Hematopoietic multipotent progenitor cell treated with erythropoietin and hydrocortisone succinate and interleukin-3 and kit ligand, for 4 days (in vitro differentiated cells): ENCODE measurements at regions not wholly inside any gene's neighbourhood (a gene's known extent, or its start where the extent isn't known, plus 50 kb on each side); places are given as distances from the start of the nearest gene placed in this dataset.
"Not testable (repeated sequence)": the region's sequence is repeated elsewhere in the genome, so short reads cannot be mapped to it uniquely, and the experiment has no call there.

Experiments
- DNase-seq: peaks from one replicate; pipeline ENCODE4 v3.0.0-alpha.2; 2015

DNA sequence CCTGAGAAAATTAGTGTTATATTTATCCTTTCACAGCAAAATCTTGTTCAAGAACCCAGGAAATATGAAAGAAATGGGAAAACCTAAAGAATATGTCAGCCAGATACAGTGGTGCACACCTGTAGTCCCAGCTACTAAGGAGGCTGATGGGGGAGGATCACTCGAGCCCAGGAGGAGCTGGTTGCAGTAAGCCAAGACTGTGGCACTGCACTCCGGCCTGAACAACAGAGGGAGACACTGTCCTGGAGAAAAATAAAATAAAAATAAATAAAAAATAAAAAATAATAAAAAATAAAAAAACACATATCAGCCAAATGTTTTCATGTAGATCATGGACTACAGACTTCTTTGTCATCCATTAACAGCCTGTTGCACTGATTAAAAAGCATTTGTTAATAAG is 244.8 kb upstream of the KLHL1 start:
- no peak for DNase-seq

DNA sequence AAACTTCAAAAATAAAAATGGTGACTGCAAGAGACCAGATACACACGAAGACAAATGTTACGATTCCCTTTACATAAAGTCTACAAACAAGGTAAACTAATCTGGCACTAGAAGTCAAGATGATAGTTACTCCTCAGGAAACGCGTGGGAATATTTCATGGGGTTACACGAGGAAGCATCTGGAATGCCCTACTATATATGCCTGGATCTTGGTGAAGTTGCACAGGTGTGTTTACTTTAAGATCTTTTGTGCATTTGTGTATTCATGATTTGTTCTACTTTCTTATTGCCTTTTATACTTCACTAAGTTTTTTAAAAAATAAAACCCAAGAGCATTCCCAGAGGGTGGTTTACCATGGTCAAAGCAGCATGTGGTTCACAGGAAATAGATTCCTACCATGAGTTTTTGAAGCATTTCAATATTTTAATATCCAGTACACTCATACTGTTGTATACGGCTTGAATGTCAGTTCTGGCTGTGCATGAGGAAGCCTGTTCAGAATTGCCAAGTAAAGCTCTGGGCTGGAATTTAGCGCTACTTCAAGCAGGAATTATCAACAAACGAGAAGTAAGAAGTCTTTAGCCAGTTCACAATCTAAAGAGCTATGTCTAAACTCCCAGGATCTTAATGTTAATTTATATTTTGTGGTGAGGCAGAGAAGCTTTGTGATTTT is 239.8 kb upstream of the KLHL1 start:
- DNase-seq = no peak

DNA sequence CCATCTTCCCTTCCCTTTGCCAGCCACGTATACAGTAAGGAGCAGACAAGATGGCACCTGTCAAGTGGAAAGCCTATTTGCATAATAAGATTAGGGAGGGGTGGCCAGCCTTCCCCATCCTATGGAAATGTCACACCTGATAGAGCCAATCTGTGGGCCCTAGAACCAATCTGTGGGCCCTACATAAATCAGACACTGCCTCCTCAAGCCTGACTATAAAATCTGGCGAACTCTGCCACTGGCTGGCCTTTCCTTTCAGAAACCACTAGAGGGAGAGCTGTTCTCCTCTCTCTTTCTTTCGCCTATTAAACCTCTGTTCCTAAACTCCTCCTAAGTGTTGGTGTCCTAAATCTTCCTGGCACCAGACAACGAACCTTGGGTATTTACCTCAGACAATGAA is 231.5 kb upstream of the KLHL1 start:
- peak; percentile 49 for DNase-seq

DNA sequence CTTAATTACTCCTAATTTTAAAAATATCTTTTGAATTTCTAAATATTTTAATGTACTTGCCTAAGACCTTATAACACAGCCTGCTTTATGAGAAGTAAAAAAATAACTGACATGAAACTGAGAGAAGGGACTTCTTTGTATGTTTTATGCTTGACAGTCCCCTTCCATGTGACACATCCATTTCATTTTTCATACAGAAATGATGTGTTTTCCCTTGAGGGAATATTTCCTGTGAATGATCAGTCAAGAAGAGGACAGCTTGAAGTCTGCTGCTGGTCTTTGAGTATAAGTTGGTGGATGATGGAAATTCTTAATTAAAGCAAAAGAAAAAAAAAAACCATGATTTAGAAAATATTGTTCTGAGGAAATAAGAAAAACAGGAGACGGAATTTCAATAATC is 230.4 kb upstream of the KLHL1 start:
- DNase-seq = no peak

DNA sequence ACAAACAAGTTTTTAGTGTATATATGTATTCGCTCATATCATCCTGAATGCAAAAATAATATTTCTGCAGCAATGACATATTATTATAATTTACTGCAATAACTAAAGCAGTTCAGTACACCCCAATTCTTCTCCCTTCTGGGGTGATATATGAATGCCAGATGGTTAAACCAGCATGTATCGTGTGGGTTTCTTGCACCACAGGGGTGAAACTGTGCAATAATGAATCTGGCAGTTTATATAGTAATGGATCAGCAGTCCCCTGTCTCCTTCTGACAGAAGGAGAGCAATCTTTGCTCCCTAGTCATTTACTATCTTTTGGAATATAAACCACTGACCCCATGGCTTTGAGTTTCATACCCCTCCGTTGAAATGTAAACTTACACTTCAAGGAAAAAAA is 228.6 kb upstream of the KLHL1 start:
- DNase-seq = no peak

DNA sequence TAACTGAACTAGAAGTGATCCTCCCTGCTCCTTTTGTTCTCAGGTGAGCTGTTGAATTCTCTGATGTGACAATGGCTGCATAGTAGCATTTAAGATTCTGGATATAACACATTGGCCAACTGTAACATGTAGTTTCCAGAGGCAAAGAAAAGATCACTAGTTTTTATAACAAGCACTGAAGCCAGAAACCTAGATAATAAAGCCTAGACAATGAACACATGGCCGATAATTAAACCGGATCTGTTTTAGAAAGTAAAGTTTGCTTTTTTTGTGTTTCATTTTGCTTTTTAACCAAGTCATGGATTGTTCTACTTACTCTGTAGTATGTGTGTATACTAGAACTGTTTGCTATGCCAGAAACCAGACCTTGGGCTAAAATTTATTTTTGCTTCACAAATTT is 225.5 kb upstream of the KLHL1 start:
- DNase-seq = no peak

DNA sequence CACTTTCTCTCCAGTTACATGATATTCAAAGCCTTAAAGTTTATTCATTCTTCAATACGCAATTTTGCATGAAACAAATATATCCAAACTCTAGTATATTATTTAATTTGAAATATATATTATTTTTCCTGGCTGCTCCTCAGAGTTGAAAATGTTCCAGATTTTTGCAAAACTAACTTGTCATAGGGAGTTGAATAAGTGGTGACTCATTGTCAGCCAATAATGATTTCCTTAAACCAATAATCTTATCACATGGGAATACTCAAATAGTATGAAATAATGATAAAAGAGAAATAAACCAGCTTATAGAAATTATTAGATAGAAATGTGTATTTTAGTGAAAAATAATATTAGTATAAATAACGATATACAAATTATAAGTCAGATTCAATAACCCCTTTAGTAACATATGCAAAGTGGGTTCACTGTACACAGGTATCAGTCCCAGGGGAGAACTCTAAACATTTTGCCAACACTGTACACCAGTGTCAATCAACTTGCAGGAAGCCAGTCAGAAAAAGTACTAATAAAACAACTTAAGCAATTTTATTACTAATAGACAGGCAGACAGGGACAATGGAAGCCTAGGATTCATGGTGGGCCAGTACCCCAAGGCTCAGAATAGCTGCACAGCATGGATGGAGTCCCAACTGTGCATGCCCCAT is 222.6 kb upstream of the KLHL1 start:
- DNase-seq = no peak

DNA sequence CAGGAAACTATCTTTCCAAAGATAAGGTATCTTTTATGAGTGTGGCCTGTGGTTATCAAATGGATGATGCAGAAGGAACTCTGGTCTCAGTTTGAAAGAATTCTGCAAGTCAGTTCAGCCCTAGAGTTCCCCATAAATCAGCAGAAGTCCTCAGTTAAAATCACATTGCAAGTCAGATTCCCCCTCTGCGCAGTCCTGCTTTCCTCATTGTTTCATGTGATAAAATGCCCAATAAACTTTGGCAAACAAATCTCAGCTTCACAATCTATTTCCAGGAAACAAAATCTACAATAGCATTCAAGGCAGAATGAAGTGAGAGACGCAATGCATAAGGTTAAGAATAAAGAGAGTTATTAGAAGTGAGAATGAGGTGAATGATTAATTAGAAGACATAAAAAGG is 216.3 kb upstream of the KLHL1 start:
- DNase-seq = peak; percentile 13

DNA sequence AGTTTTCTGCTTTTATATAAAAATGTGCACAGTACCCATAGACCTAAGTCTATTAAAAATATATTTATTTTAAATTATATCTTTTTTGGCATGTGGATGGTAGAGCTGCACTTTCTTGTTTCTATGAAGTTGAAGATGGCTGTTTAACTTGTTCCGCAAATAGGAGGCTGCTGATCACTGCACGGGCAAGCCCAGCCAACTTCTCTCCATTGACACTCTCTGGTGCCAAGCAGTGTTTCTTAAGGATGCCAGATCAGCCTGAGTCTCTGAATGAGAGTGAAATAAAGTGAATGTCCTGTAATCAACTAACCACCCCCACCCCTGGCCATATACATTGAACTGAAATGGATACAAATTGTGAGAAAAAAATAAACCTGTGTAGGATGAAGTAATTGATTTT is 202.9 kb upstream of the KLHL1 start:
- no peak for DNase-seq

DNA sequence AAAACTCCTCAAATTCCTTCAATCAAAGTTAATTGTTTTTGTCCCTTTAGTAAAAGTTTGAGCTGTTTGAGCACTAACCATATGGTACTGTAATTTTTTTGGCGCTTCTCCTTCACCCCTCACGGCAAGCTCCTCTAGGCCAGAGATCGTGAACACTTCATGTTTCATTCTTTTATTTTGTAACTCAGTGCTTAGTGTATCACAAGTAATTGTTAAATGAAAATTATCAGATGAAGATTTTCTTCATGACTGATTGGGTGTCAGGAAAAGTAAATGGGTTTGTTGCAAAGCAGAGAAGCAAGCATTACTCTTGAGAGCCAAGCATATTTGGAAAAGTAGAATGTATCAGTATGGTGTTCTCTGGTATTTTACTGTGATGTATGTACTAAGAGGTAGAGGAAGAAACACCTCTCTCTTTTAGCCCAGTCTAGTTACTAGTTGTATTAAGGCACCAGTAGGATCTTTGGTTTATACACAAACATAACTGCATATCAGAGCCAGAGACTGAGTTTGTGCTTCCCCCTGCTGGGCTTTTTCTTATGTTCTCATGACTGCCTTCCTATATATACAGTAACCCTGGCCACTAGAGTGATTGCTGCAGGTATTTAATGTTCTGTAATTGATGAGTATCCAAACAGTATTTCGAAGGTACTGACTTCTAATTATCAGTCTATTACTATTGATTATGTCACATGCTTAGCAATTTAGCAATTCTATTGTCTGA is 202.3 kb upstream of the KLHL1 start:
- DNase-seq = peak; percentile 63

DNA sequence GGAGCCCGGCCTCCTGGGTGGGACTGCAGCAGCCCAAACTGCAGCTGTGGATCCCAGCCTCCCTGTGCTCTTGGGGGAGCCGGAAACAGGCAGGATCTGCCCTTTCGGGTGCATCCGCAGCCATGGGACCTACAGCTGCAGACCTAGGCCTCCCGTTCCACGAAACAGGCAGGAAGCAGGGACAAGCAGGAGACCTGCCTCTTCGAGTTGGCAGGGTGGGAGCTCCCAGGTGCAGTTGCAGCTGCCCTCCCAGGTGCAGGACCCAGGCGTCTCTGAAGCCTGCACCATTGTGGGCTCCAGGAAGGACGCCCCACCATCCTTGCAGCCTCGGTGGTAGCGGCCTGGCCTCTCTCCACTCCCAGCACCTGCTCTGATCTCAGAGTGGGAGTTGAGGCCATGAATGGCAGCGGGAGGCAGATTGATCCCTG is 189.0 kb upstream of the KLHL1 start:
- DNase-seq = no peak

DNA sequence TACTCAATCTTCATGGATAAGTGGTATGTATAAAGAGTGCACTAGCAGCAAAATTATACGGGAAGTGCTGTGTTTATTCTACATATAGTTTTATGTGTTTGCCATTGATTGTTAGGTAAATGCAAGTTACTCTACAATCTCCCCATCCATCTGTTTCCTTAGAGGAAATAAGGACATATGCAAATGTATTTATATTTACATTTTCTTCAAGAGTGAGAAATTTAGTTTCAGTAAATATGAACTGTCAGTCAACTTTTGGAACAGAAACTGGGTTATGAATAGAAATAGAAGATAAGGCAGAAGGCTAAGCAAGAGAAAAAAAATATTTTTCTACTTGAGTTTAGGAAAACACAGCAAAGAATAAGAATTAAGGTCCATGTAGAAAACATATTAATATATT is 176.1 kb upstream of the KLHL1 start:
- DNase-seq = no peak

DNA sequence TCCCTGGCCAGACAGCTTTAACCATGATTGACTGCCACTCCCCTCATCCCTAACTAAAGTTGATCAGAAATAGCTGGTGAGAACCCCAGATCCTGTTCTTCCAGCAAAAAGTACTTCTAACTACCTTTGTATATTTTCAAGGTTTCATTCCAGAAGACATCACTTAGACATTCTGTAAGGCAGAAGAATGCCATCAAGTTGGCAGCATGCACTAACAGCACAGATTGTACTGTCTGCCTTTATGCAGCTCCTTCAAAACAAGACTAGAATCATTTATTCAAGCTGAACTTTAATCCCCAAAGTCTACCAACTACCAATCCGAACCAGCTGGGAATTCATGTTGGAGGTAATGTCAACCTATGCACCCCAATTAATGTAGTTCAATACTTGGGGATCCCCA is 167.6 kb upstream of the KLHL1 start:
- no peak for DNase-seq

DNA sequence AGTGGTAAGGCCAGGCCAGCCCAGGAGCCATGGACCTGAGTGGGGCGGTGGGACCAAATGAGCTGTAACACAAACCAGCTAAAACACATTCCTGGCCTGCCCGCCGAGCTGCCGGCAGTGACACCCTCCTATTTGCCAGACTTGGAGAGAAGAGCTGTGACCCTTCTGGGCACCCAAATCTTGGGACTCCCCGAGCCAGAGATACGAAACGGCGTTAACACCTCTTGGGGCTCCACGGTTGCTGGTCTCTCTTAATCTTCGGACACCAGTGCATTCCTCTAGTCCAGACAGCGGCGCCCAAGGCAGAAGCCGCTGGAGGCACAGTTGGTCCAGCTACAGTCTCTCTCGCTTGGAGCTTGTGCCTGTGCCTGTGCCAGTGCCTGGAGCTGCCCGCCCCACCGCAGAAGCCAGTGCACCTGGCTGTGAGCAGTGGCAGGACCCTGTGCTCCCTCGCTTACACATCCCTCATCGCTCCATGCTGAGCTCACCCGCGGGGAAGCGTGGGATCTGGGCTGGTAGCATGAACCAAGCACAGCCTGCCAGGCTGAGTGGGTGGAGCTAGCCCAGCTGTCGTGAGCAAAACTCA is 147.2 kb upstream of the KLHL1 start:
- DNase-seq = no peak

DNA sequence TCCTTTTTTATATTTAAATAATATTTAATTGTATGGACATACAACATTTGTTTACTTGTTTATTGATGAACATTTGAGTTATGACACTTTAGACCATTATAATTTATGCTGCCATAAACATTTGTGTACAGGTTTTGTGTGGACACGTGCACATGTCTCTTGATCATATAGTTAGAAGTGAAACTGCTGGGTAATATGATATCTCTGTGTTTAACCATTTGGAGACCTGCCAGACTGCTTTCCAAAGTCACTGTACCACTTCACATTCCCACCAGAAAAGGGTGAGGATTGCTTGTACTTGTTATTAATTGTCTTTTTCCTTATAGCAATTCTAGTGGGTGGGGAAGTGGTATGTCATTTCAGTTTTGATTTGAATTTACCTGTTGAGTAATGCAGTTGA is 145.6 kb upstream of the KLHL1 start:
- DNase-seq = no peak

DNA sequence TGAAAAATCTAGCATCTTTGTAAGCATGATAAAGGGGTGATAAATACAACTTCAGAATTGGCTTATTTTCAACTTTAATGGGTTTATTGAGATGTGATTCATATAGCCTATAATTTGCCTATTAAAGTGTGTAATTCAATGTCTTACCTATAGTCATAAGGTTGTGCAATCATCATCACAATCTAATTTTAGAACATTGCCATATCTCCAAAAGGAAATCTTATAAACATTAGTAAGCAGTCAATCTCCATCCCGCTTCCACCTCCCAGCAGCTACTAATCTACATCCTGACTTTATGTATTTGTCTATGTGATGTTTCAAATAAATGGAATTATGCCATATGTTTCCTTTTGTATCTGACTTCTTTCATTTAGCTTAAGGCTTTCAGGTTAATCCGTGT is 145.2 kb upstream of the KLHL1 start:
- DNase-seq = no peak

DNA sequence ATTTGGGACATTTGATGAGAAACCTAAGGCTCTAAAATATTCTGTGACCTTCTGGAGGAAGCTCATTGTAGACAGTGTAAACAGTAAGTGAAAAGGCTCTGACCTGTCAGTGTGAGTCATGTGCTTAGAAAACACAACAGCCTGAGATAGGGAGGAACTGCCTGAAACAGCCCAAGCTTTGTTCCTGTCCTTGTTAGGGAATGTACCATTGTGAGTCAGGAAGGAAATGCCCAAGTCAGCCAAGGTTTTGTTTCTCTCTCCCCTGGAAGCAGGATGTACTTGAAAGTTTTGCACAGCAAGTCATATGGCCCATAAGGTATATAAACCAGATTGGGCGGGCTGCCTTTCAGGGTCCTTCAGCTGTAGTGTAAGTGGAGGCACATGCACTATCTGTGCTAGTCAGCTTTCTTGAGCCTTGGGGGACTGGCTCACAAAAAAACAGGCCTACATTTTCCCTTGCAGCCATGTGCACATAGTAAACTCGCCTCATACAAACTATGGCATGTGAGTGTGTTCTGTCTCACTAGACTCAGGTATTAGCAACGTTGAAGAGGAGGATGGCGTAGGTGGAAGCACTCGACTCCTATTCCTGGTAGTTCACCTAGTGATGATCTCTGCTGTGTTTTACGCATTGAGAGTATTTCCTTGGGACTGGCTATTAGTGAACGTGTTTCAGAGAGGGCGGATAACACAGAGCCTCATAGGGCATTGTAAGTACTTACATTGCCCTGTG is 141.2 kb upstream of the KLHL1 start:
- no peak for DNase-seq

DNA sequence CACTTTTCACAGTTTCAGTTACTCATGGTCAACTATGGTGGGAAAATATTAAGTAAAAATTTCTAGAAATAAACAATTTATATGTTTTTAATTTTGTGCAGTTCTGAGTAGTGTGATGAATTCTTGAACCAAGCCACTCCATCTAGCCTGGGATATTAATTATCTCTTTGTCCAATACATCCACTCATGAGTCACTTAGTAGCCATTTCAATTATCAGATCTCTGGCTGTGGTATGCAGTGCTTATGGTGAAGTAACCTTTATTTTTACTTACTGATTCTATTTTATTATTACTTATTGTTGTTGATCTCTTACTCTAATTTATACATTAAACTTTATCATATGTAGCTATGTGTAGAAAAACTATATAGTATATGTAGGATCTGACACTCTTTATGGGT is 128.9 kb upstream of the KLHL1 start:
- DNase-seq = no peak

DNA sequence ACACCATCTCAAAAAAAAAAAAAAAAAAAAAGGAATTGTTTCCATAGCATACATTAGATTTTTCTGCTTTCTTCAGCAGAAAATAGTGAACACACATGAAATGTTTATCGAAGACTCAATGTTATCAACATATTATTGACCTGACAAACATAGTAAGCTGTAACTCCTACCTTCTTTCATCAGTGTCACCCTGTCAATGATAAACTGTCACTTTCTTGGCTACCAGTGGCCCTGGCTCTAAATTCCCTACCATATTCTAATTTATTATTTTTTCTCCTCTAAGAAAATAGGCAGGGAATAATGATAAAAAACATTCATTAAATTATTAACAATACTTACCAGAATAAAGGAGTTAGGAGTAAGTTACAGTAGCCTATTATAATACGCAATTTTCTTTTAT is 127.3 kb upstream of the KLHL1 start:
- no peak for DNase-seq

DNA sequence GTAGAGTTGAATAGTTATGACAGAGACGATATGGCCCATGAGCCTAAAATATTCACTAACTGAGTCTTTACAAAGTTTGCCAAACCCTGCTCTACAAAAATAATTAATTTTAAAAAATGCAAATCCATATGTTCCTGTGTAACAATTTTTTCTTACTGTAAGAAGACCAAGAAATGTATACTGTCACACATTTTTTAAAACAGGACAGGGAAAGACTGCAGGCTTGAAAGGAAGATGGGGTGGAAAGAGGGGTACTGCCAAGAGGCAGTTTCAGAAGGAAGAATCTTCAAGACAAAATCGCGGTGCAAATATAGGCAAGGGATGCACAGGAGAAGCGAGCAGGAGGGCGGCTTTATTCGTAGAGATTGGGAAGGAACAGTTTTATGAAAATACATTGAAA is 115.7 kb upstream of the KLHL1 start:
- no peak for DNase-seq

DNA sequence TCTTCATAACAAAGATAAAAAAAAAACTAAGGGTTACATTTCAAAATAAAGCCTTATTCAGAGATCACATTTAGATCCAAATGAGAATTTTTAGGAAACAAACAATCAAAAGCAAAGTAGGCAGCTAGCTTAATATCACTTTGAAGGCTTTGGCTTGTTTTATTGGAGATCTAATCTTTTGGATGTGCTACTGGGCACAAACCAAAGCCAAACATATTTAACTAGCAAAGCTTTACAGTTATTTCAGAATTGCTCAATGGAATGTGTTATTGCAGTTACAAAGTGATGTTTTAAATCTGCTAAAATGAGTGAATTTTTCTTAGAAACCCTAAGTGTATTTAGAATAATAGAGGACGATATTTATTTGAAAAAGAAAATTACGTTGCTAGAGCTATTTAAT is 114.7 kb upstream of the KLHL1 start:
- no peak for DNase-seq

DNA sequence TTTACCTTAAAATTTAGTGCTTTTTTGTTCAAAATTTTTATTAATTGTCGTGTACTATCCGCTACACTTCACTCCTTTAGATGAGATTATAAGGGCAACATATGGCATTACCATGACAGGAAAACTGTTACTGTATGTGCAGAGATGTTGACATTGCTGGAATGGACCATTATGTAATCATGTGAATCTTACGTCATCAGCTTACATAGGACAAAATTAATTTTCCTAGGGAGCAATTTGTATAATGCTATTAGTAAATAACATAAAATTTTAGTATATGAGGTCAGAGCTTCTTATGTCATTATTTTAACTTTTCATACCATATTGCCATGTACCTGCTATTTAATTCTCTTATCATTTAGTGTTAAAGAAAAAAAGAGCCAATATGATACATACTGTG is 110.4 kb upstream of the KLHL1 start:
- DNase-seq = no peak

DNA sequence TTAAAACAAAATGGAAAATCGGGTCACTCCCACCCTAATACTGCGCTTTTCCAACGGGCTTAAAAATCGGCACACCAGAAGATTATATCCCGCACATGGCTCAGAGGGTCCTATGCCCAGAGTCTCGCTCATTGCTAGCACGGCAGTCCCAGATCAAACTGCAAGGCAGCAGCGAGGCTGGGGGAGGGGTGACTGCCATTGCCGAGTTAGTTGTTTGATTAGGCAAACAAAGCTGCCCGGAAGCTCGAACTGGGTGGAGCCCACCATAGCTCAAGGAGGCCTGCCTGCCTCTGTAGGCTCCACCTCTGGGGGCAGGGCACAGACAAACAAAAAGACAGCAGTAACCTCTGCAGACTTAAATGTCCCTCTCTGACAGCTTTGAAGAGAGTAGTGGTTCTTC is 100.7 kb upstream of the KLHL1 start:
- DNase-seq = not testable (repeated sequence)
